ENCODE measurements at regions not wholly inside any gene's neighbourhood (a gene's known extent, or its start where the extent isn't known, plus 50 kb on each side); places are given as distances from the start of the nearest gene placed in this dataset.

- Histone ChIP-seq H3K27ac (no peak overlapping the region), H3K9me3 (peaks cover 0 to 2% of the 10 kb centered on the region in 2 donors), H3K4me3 (no peak overlapping the region), H3K27me3 (no peaks in the 10 kb centered on the region), H3K4me1 (no peaks in the 10 kb centered on the region), H3K36me3 (no peaks in the 10 kb centered on the region)
- intact Hi-C loops (cut with DNase I), result no loop called here
- TF ChIP-seq CTCF (IDR thresholded peaks at IDR 0.05), result no peak
- DNase-seq (no peak), ATAC-seq (no peak)
These were observed 433.5 kb downstream of the DAD1 start for GRCh38 chr14:22155571-22155970.

- DNase-seq (no peak), ATAC-seq (no peak)
- Histone ChIP-seq H3K27ac (no peak overlapping the region), H3K27me3 (no peaks in the 10 kb centered on the region), H3K36me3 (no peaks in the 10 kb centered on the region), H3K9me3 (peaks cover 0 to 2% of the 10 kb centered on the region in 2 donors), H3K4me1 (no peaks in the 10 kb centered on the region), H3K4me3 (no peak overlapping the region)
- intact Hi-C loops (cut with DNase I), result no loop called here
- TF ChIP-seq CTCF (IDR thresholded peaks at IDR 0.05), result no peak
These were observed 436.1 kb downstream of the DAD1 start for GRCh38 chr14:22152903-22153302.

- no peak for ATAC-seq
- no peaks in the 10 kb centered on the region for H3K4me1 ChIP-seq
- intact Hi-C loops (cut with DNase I), result no loop called here
- peaks cover 0 to 2% of the 10 kb centered on the region in 2 donors for H3K9me3 ChIP-seq
- H3K27me3 ChIP-seq, result no peaks in the 10 kb centered on the region
- H3K27ac ChIP-seq, result no peak overlapping the region
- H3K36me3 ChIP-seq, result no peaks in the 10 kb centered on the region
- no peak overlapping the region for H3K4me3 ChIP-seq
- TF ChIP-seq CTCF (IDR thresholded peaks at IDR 0.05), result no peak
- no peak for DNase-seq
These were observed 436.7 kb downstream of the DAD1 start for GRCh38 chr14:22152161-22152870.

- no peaks in the 10 kb centered on the region for H3K36me3 ChIP-seq
- H3K9me3 ChIP-seq, result peaks cover 0 to 2% of the 10 kb centered on the region in 2 donors
- intact Hi-C loops (cut with DNase I), result no loop called here
- H3K4me1 ChIP-seq, result no peaks in the 10 kb centered on the region
- H3K27ac ChIP-seq, result no peak overlapping the region
- no peak for DNase-seq
- H3K27me3 ChIP-seq, result no peaks in the 10 kb centered on the region
- ATAC-seq, result no peak
- TF ChIP-seq CTCF (IDR thresholded peaks at IDR 0.05), result no peak
- H3K4me3 ChIP-seq, result no peak overlapping the region
These were observed 437.9 kb downstream of the DAD1 start for GRCh38 chr14:22151121-22151520.

- TF ChIP-seq CTCF (IDR thresholded peaks at IDR 0.05), result no peak
- no peak for ATAC-seq
- no peak overlapping the region for H3K4me3 ChIP-seq
These were observed 440.0 kb downstream of the DAD1 start for GRCh38 chr14:22149058-22149457.

More at GRCh38 chr14:22149058-22149457, 440.0 kb downstream of the DAD1 start:
- no peak for DNase-seq
- Histone ChIP-seq H3K27me3 (no peaks in the 10 kb centered on the region), H3K36me3 (no peaks in the 10 kb centered on the region), H3K27ac (no peak overlapping the region), H3K9me3 (peaks cover 0 to 2% of the 10 kb centered on the region in 2 donors), H3K4me1 (no peaks in the 10 kb centered on the region)
- intact Hi-C loops (cut with DNase I), result no loop called here

Data from left lung (tissue), 4 donors.